ENCODE measurements at regions not wholly inside any gene's neighbourhood (a gene's known extent, or its start where the extent isn't known, plus 50 kb on each side); places are given as distances from the start of the nearest gene placed in this dataset.

DNA sequence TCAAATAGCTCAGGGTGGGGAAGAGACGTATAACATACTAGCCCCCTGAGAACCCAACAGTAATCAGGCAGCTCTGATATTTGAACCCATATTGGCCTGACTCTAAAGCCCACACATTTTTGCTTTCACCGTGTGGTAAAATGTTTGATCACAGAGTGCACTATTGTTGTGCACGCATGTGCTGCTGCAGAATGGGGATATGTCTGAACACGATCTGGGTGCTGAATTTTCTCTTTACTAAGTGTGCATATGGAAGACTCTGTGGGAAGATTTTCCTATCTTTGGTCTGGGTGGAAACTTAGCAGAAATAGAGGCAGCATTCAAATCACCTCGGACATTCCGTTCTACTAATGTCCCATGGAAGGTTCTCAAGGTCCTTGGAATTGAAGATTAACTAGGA lies 800.1 kb downstream of the TFAP2A start:
- TF ChIP-seq POLR2A (IDR thresholded peaks at IDR 0.05) (no peak), CTCF (IDR thresholded peaks at IDR 0.05) (no peak)
